HEK293T (cell line): ENCODE measurements at regions not wholly inside any gene's neighbourhood (a gene's known extent, or its start where the extent isn't known, plus 50 kb on each side); places are given as distances from the start of the nearest gene placed in this dataset.

ENCODE experiments used
- BHLHE40 ChIP-seq: fragments of 450-650 bp; IDR thresholded peaks from 2 replicates; pipeline ENCODE4 v1.6.1; 2016; ENCODE audit warnings: mild to moderate bottlenecking, moderate library complexity, borderline replicate concordance
- FOXK2 ChIP-seq: fragments of 450-650 bp; IDR thresholded peaks from 2 replicates; pipeline ENCODE4 v1.6.1; 2016; ENCODE audit warnings: mild to moderate bottlenecking

DNA sequence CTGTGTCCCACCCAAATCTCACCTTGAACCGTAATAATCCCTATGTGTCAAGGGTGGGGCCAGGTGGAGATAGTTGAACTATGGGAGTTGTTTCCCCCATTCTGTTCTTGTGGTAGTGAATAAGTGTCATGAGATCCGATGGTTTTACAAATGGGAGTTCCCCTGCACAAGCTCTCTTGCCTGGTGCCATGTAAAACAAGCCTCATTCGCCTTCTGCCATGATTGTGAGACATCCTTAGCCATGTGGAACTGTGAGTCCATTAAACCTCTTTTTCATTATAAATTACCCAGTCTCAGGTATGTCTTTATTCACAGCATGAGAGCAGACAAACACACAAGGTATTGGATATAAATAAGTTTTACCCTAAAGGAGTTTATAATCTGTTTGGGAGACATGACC, 121.2 kb downstream of the MMUT start:
- no peak for TF ChIP-seq FOXK2
- TF ChIP-seq BHLHE40 = no peak
